ENCODE measurements at regions not wholly inside any gene's neighbourhood (a gene's known extent, or its start where the extent isn't known, plus 50 kb on each side); places are given as distances from the start of the nearest gene placed in this dataset.
A peak's percentile ranks its signal among the peaks of the same experiment; 100 is the strongest.

GRCh38 chr10:53716156-53716555 lies 943.6 kb upstream of the MBL2 start:
- Mint-ChIP-seq H3K27ac (no peak overlapping the region), H3K27me3 (no peaks in the 10 kb centered on the region), H3K4me3 (no peak overlapping the region), H3K9me3 (peaks cover 0 to 15% (median 9%) of the 10 kb centered on the region in 7 donors), H3K4me1 (no peaks in the 10 kb centered on the region), H3K36me3 (no peaks in the 10 kb centered on the region)
- Histone ChIP-seq H3K9me3 (ENCODE audit: control insufficient read depth in 2 of 2, low read length in 2 of 2) (peaks cover 0 to 6% of the 10 kb centered on the region in 2 experiments), H3K27ac (ENCODE audit: insufficient read depth, low read length, poor library complexity, severe bottlenecking) (no peak overlapping the region), H3K27me3 (ENCODE audit: control insufficient read depth, insufficient read depth, low read length) (no peaks in the 10 kb centered on the region), H3K36me3 (ENCODE audit: control insufficient read depth, insufficient read depth, low read length) (no peaks in the 10 kb centered on the region), H3K4me1 (ENCODE audit: control insufficient read depth, insufficient read depth, low read length, poor library complexity, severe bottlenecking) (no peaks in the 10 kb centered on the region), H3K4me3 (ENCODE audit: low read depth, low read length) (no peak overlapping the region)
- no peak for DNase-seq
- no peak for ATAC-seq (ENCODE audit: low read depth in 2 of 2)

GRCh38 chr10:53713431-53713830 lies 940.8 kb upstream of the MBL2 start:
- no peak for ATAC-seq (ENCODE audit: low read depth in 2 of 2)
- Mint-ChIP-seq H3K9me3 (peaks cover 0 to 19% (median 9%) of the 10 kb centered on the region in 7 donors), H3K36me3 (no peaks in the 10 kb centered on the region), H3K4me1 (no peaks in the 10 kb centered on the region), H3K27me3 (no peaks in the 10 kb centered on the region), H3K4me3 (peak overlapping the region in 1 of 4 donors; percentile 54), H3K27ac (no peak overlapping the region)
- H3K4me1 ChIP-seq (ENCODE audit: control insufficient read depth, insufficient read depth, low read length, poor library complexity, severe bottlenecking), result no peaks in the 10 kb centered on the region
- H3K27me3 ChIP-seq (ENCODE audit: control insufficient read depth, insufficient read depth, low read length), result no peaks in the 10 kb centered on the region
- H3K4me3 ChIP-seq (ENCODE audit: low read depth, low read length), result no peak overlapping the region
- no peak overlapping the region for H3K27ac ChIP-seq (ENCODE audit: insufficient read depth, low read length, poor library complexity, severe bottlenecking)
- peaks cover 4 to 6% of the 10 kb centered on the region in 2 experiments for H3K9me3 ChIP-seq (ENCODE audit: control insufficient read depth in 2 of 2, low read length in 2 of 2)
- no peaks in the 10 kb centered on the region for H3K36me3 ChIP-seq (ENCODE audit: control insufficient read depth, insufficient read depth, low read length)
- DNase-seq, result no peak

GRCh38 chr10:53702489-53702888 lies 929.9 kb upstream of the MBL2 start:
- no peak overlapping the region for H3K27ac Mint-ChIP-seq
- H3K9me3 Mint-ChIP-seq, result peaks cover 1 to 21% (median 6%) of the 10 kb centered on the region in 7 donors
- no peaks in the 10 kb centered on the region for H3K4me1 ChIP-seq (ENCODE audit: control insufficient read depth, insufficient read depth, low read length, poor library complexity, severe bottlenecking)
- H3K36me3 Mint-ChIP-seq, result no peaks in the 10 kb centered on the region
- H3K27ac ChIP-seq (ENCODE audit: insufficient read depth, low read length, poor library complexity, severe bottlenecking), result no peak overlapping the region
- H3K27me3 Mint-ChIP-seq, result no peaks in the 10 kb centered on the region
- H3K4me3 ChIP-seq (ENCODE audit: low read depth, low read length), result no peak overlapping the region
- H3K4me1 Mint-ChIP-seq, result no peaks in the 10 kb centered on the region
- peaks cover 1 to 5% of the 10 kb centered on the region in 2 experiments for H3K9me3 ChIP-seq (ENCODE audit: control insufficient read depth in 2 of 2, low read length in 2 of 2)
- no peaks in the 10 kb centered on the region for H3K36me3 ChIP-seq (ENCODE audit: control insufficient read depth, insufficient read depth, low read length)
- no peak for DNase-seq
- ATAC-seq (ENCODE audit: low read depth in 2 of 2), result no peak
- H3K4me3 Mint-ChIP-seq, result no peak overlapping the region
- H3K27me3 ChIP-seq (ENCODE audit: control insufficient read depth, insufficient read depth, low read length), result no peaks in the 10 kb centered on the region

- Mint-ChIP-seq H3K27ac (no peak overlapping the region), H3K27me3 (no peaks in the 10 kb centered on the region), H3K36me3 (no peaks in the 10 kb centered on the region), H3K4me1 (no peaks in the 10 kb centered on the region), H3K9me3 (peaks cover 1 to 27% (median 5%) of the 10 kb centered on the region in 7 donors), H3K4me3 (no peak overlapping the region)
- ATAC-seq (ENCODE audit: low read depth in 2 of 2) (no peak), DNase-seq (no peak)
- Histone ChIP-seq H3K4me3 (ENCODE audit: low read depth, low read length) (no peak overlapping the region), H3K4me1 (ENCODE audit: control insufficient read depth, insufficient read depth, low read length, poor library complexity, severe bottlenecking) (no peaks in the 10 kb centered on the region), H3K9me3 (ENCODE audit: control insufficient read depth in 2 of 2, low read length in 2 of 2) (peaks cover 0 to 5% of the 10 kb centered on the region in 2 experiments), H3K27me3 (ENCODE audit: control insufficient read depth, insufficient read depth, low read length) (no peaks in the 10 kb centered on the region), H3K27ac (ENCODE audit: insufficient read depth, low read length, poor library complexity, severe bottlenecking) (no peak overlapping the region), H3K36me3 (ENCODE audit: control insufficient read depth, insufficient read depth, low read length) (no peaks in the 10 kb centered on the region)
These were observed 928.6 kb upstream of the MBL2 start for GRCh38 chr10:53701213-53701612.

GRCh38 chr10:53700278-53700677 lies 927.7 kb upstream of the MBL2 start:
- Histone ChIP-seq H3K27me3 (ENCODE audit: control insufficient read depth, insufficient read depth, low read length) (no peaks in the 10 kb centered on the region), H3K9me3 (ENCODE audit: control insufficient read depth in 2 of 2, low read length in 2 of 2) (peaks cover 0 to 5% of the 10 kb centered on the region in 2 experiments), H3K27ac (ENCODE audit: insufficient read depth, low read length, poor library complexity, severe bottlenecking) (no peak overlapping the region), H3K4me3 (ENCODE audit: low read depth, low read length) (no peak overlapping the region), H3K4me1 (ENCODE audit: control insufficient read depth, insufficient read depth, low read length, poor library complexity, severe bottlenecking) (no peaks in the 10 kb centered on the region), H3K36me3 (ENCODE audit: control insufficient read depth, insufficient read depth, low read length) (no peaks in the 10 kb centered on the region)
- no peak overlapping the region for H3K4me3 Mint-ChIP-seq
- no peaks in the 10 kb centered on the region for H3K4me1 Mint-ChIP-seq
- no peak for ATAC-seq (ENCODE audit: low read depth in 2 of 2)
- no peaks in the 10 kb centered on the region for H3K27me3 Mint-ChIP-seq
- no peaks in the 10 kb centered on the region for H3K36me3 Mint-ChIP-seq
- peaks cover 1 to 27% (median 5%) of the 10 kb centered on the region in 7 donors for H3K9me3 Mint-ChIP-seq
- DNase-seq, result no peak
- no peak overlapping the region for H3K27ac Mint-ChIP-seq

- H3K4me3 ChIP-seq (ENCODE audit: low read depth, low read length), result no peak overlapping the region
- ATAC-seq (ENCODE audit: low read depth in 2 of 2) (no peak), DNase-seq (no peak)
- H3K27ac Mint-ChIP-seq, result no peak overlapping the region
- peaks cover 0 to 5% of the 10 kb centered on the region in 2 experiments for H3K9me3 ChIP-seq (ENCODE audit: control insufficient read depth in 2 of 2, low read length in 2 of 2)
- peak overlapping the region in 1 of 4 donors; percentile 70 for H3K4me3 Mint-ChIP-seq
- no peaks in the 10 kb centered on the region for H3K36me3 ChIP-seq (ENCODE audit: control insufficient read depth, insufficient read depth, low read length)
- no peak overlapping the region for H3K27ac ChIP-seq (ENCODE audit: insufficient read depth, low read length, poor library complexity, severe bottlenecking)
- no peaks in the 10 kb centered on the region for H3K4me1 ChIP-seq (ENCODE audit: control insufficient read depth, insufficient read depth, low read length, poor library complexity, severe bottlenecking)
- H3K27me3 Mint-ChIP-seq, result no peaks in the 10 kb centered on the region
- no peaks in the 10 kb centered on the region for H3K27me3 ChIP-seq (ENCODE audit: control insufficient read depth, insufficient read depth, low read length)
- peaks cover 1 to 24% (median 4%) of the 10 kb centered on the region in 7 donors for H3K9me3 Mint-ChIP-seq
- H3K4me1 Mint-ChIP-seq, result no peaks in the 10 kb centered on the region
- no peaks in the 10 kb centered on the region for H3K36me3 Mint-ChIP-seq
These were observed 927.1 kb upstream of the MBL2 start for GRCh38 chr10:53699684-53700083.

- no peak for DNase-seq
- no peak overlapping the region for H3K4me3 Mint-ChIP-seq
- no peaks in the 10 kb centered on the region for H3K4me1 Mint-ChIP-seq
- no peaks in the 10 kb centered on the region for H3K4me1 ChIP-seq (ENCODE audit: control insufficient read depth, insufficient read depth, low read length, poor library complexity, severe bottlenecking)
- H3K36me3 ChIP-seq (ENCODE audit: control insufficient read depth, insufficient read depth, low read length), result no peaks in the 10 kb centered on the region
- peaks cover 1 to 5% of the 10 kb centered on the region in 2 experiments for H3K9me3 ChIP-seq (ENCODE audit: control insufficient read depth in 2 of 2, low read length in 2 of 2)
- no peaks in the 10 kb centered on the region for H3K27me3 Mint-ChIP-seq
- ATAC-seq (ENCODE audit: low read depth in 2 of 2), result no peak
- no peak overlapping the region for H3K27ac Mint-ChIP-seq
- no peak overlapping the region for H3K4me3 ChIP-seq (ENCODE audit: low read depth, low read length)
- H3K9me3 Mint-ChIP-seq, result peaks cover 1 to 25% (median 4%) of the 10 kb centered on the region in 7 donors
- H3K27ac ChIP-seq (ENCODE audit: insufficient read depth, low read length, poor library complexity, severe bottlenecking), result no peak overlapping the region
- no peaks in the 10 kb centered on the region for H3K27me3 ChIP-seq (ENCODE audit: control insufficient read depth, insufficient read depth, low read length)
- no peaks in the 10 kb centered on the region for H3K36me3 Mint-ChIP-seq
These were observed 926.6 kb upstream of the MBL2 start for GRCh38 chr10:53699231-53699630.

- no peaks in the 10 kb centered on the region for H3K36me3 Mint-ChIP-seq
- no peaks in the 10 kb centered on the region for H3K4me1 Mint-ChIP-seq
- H3K9me3 Mint-ChIP-seq, result peaks cover 4 to 37% (median 6%) of the 10 kb centered on the region in 7 donors
- no peaks in the 10 kb centered on the region for H3K27me3 Mint-ChIP-seq
- peaks cover 1 to 5% of the 10 kb centered on the region in 2 experiments for H3K9me3 ChIP-seq (ENCODE audit: control insufficient read depth in 2 of 2, low read length in 2 of 2)
- no peaks in the 10 kb centered on the region for H3K27me3 ChIP-seq (ENCODE audit: control insufficient read depth, insufficient read depth, low read length)
- H3K27ac ChIP-seq (ENCODE audit: insufficient read depth, low read length, poor library complexity, severe bottlenecking), result no peak overlapping the region
- H3K4me1 ChIP-seq (ENCODE audit: control insufficient read depth, insufficient read depth, low read length, poor library complexity, severe bottlenecking), result no peaks in the 10 kb centered on the region
- H3K36me3 ChIP-seq (ENCODE audit: control insufficient read depth, insufficient read depth, low read length), result no peaks in the 10 kb centered on the region
- no peak overlapping the region for H3K27ac Mint-ChIP-seq
- DNase-seq (no peak), ATAC-seq (ENCODE audit: low read depth in 2 of 2) (no peak)
- H3K4me3 ChIP-seq (ENCODE audit: low read depth, low read length), result no peak overlapping the region
- no peak overlapping the region for H3K4me3 Mint-ChIP-seq
These were observed 924.5 kb upstream of the MBL2 start for GRCh38 chr10:53697038-53697437.
